ENCODE measurements at regions not wholly inside any gene's neighbourhood (a gene's known extent, or its start where the extent isn't known, plus 50 kb on each side); places are given as distances from the start of the nearest gene placed in this dataset.

DNA sequence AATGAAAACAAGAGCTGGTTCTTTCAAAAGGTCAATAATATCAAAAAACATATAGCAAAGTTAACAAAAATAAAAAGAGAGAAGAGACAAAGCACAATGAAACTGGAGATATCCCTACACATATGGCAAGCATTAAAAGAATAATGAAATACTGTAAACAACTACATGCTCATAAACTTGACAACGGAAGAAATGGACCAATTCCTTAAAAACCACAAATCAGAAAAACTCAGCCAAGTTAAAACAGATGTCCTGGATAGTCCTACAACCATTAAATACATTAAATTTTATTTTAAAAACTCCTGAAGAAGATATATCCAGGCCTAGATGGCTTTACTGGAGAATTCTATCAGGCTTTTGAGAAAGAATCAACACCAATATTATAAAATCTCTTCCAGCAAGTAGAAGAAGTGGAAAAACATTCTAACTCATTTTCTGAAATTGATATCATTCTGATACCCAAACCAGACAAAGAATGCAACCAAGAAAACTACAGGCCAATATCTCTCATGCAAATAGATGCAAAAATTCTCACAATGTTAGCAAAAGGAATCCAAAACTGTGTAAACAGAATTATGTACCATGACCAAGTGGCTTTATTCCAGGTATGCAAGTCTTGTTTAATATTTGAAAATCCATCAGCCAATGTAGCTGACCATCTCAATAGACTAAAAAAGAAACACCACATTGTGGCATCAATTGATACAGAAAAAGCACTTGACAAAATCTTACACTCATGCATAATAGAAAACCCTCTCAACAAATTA is 56.1 kb upstream of the LRRC7 start (continued):
- TF ChIP-seq, protein P1, sequence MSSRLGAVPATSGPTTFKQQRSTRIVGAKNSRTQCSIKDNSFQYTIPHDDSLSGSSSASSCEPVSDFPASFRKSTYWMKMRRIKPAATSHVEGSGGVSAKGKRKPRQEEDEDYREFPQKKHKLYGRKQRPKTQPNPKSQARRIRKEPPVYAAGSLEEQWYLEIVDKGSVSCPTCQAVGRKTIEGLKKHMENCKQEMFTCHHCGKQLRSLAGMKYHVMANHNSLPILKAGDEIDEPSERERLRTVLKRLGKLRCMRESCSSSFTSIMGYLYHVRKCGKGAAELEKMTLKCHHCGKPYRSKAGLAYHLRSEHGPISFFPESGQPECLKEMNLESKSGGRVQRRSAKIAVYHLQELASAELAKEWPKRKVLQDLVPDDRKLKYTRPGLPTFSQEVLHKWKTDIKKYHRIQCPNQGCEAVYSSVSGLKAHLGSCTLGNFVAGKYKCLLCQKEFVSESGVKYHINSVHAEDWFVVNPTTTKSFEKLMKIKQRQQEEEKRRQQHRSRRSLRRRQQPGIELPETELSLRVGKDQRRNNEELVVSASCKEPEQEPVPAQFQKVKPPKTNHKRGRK (CRISPR knock-in tag; IDR thresholded peaks at IDR 0.05; ENCODE audit: borderline replicate concordance) = no peak
- TF ChIP-seq, protein P2, sequence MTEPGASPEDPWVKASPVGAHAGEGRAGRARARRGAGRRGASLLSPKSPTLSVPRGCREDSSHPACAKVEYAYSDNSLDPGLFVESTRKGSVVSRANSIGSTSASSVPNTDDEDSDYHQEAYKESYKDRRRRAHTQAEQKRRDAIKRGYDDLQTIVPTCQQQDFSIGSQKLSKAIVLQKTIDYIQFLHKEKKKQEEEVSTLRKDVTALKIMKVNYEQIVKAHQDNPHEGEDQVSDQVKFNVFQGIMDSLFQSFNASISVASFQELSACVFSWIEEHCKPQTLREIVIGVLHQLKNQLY (CRISPR knock-in tag; IDR thresholded peaks at IDR 0.05) = no peak
- TF ChIP-seq, protein P3, sequence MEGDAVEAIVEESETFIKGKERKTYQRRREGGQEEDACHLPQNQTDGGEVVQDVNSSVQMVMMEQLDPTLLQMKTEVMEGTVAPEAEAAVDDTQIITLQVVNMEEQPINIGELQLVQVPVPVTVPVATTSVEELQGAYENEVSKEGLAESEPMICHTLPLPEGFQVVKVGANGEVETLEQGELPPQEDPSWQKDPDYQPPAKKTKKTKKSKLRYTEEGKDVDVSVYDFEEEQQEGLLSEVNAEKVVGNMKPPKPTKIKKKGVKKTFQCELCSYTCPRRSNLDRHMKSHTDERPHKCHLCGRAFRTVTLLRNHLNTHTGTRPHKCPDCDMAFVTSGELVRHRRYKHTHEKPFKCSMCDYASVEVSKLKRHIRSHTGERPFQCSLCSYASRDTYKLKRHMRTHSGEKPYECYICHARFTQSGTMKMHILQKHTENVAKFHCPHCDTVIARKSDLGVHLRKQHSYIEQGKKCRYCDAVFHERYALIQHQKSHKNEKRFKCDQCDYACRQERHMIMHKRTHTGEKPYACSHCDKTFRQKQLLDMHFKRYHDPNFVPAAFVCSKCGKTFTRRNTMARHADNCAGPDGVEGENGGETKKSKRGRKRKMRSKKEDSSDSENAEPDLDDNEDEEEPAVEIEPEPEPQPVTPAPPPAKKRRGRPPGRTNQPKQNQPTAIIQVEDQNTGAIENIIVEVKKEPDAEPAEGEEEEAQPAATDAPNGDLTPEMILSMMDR (IDR thresholded peaks at IDR 0.05) = no peak

DNA sequence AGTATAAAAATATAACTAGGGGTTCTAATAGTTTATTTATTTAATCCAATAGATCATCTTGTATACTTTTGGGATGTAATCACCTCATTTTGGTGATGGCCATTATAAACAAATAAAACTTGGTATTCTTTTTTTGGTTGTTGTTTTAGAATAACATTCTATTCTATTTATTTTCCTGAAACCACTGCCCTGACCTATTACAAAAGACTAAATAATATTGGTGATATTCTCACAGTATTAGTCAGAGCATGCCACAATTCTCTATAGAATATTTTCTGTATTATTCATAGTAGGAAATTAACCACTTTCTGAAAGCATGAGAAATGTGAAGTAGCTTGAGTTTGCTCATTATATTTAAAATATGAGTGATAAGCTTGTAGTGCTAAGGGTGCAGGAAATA is 54.1 kb upstream of the LRRC7 start:
- no peaks in the 10 kb centered on the region for H3K36me3 Mint-ChIP-seq
- H3K27me3 Mint-ChIP-seq (ENCODE audit: low read depth) = no peaks in the 10 kb centered on the region
- H3K27ac Mint-ChIP-seq = no peak overlapping the region
- ChIA-PET POLR2A (interaction anchor here (0.6 kb wide), 1 partner anchor 20 kb away, joined by 4 read pairs; no protein-coding TSS in a partner anchor), CTCF (no interaction called here)
- no peaks in the 10 kb centered on the region for H3K4me1 Mint-ChIP-seq
- H3K9me3 Mint-ChIP-seq = no peaks in the 10 kb centered on the region
- TF ChIP-seq MXD4 (CRISPR knock-in tag; IDR thresholded peaks at IDR 0.05; ENCODE audit: borderline replicate concordance) (no peak), CBFB (CRISPR knock-in tag; IDR thresholded peaks at IDR 0.05; ENCODE audit: low read depth) (no peak), NFATC4 (CRISPR knock-in tag; IDR thresholded peaks at IDR 0.05) (no peak)
- TF ChIP-seq, protein P1 (CRISPR knock-in tag; IDR thresholded peaks at IDR 0.05; ENCODE audit: borderline replicate concordance) = no peak
- TF ChIP-seq, protein P4, sequence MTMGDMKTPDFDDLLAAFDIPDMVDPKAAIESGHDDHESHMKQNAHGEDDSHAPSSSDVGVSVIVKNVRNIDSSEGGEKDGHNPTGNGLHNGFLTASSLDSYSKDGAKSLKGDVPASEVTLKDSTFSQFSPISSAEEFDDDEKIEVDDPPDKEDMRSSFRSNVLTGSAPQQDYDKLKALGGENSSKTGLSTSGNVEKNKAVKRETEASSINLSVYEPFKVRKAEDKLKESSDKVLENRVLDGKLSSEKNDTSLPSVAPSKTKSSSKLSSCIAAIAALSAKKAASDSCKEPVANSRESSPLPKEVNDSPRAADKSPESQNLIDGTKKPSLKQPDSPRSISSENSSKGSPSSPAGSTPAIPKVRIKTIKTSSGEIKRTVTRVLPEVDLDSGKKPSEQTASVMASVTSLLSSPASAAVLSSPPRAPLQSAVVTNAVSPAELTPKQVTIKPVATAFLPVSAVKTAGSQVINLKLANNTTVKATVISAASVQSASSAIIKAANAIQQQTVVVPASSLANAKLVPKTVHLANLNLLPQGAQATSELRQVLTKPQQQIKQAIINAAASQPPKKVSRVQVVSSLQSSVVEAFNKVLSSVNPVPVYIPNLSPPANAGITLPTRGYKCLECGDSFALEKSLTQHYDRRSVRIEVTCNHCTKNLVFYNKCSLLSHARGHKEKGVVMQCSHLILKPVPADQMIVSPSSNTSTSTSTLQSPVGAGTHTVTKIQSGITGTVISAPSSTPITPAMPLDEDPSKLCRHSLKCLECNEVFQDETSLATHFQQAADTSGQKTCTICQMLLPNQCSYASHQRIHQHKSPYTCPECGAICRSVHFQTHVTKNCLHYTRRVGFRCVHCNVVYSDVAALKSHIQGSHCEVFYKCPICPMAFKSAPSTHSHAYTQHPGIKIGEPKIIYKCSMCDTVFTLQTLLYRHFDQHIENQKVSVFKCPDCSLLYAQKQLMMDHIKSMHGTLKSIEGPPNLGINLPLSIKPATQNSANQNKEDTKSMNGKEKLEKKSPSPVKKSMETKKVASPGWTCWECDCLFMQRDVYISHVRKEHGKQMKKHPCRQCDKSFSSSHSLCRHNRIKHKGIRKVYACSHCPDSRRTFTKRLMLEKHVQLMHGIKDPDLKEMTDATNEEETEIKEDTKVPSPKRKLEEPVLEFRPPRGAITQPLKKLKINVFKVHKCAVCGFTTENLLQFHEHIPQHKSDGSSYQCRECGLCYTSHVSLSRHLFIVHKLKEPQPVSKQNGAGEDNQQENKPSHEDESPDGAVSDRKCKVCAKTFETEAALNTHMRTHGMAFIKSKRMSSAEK (CRISPR knock-in tag; IDR thresholded peaks at IDR 0.05; ENCODE audit: borderline replicate concordance) = no peak
- H3K4me3 Mint-ChIP-seq = no peak overlapping the region
- no peak for DNase-seq (ENCODE audit: low spot score)
- no peak for ATAC-seq

Measured in WTC11 (cell line).